Testis (tissue), 2 donors: ENCODE measurements at regions not wholly inside any gene's neighbourhood (a gene's known extent, or its start where the extent isn't known, plus 50 kb on each side); places are given as distances from the start of the nearest gene placed in this dataset.

Source experiments
- DNase-seq: peaks from one replicate; pipeline ENCODE4 v3.0.0-alpha.2; 2019
- H3K27ac ChIP-seq, 2 donors: fragments of 200-600 bp; sonication (generic); one replicate each; pipeline ENCODE4 v1.5.1; 2019
- H3K27me3 ChIP-seq: fragments of 200-600 bp; sonication (generic); one replicate; pipeline ENCODE4 v1.5.1; 2019
- H3K36me3 ChIP-seq: fragments of 200-600 bp; sonication (generic); one replicate; pipeline ENCODE4 v1.5.1; 2017; ENCODE audit warnings: low read depth; ENCODE audit errors: missing control alignments
- H3K4me1 ChIP-seq: fragments of 200-600 bp; sonication (generic); one replicate; pipeline ENCODE4 v1.5.1; 2019
- H3K4me3 ChIP-seq, 2 donors: fragments of 200-600 bp; sonication (generic); one replicate each; pipeline ENCODE4 v1.5.1; 2017 to 2019
- H3K9me3 ChIP-seq: fragments of 200-600 bp; sonication (generic); one replicate; pipeline ENCODE4 v1.5.1; 2017
- CTCF ChIP-seq, 3 experiments: fragments of 450-650 bp in 2 of 3; fragments of 200-600 bp in 1 of 3; sonication (generic) in 1 of 3; IDR thresholded peaks; one replicate each; pipeline ENCODE4 v1.5.1; 2016 to 2019; ENCODE audit warnings: antibody characterized with exemption in 3 of 3, mild to moderate bottlenecking in 2 of 3, moderate library complexity in 1 of 3
- POLR2A ChIP-seq: fragments of 450-650 bp; IDR thresholded peaks from one replicate; pipeline ENCODE4 v1.6.1; 2017; ENCODE audit warnings: antibody characterized with exemption, mild to moderate bottlenecking, moderate library complexity
- WGBS, 2 donors: methylation state at CpG; one replicate each; pipeline ENCODE4 v1.1.5; 2018; 5-methylcytosine and 5-hydroxymethylcytosine counted together
- intact Hi-C: fragments of 100-400 bp; cut with DNase I; formaldehyde crosslinking; loops from one replicate; pipeline ENCODE4 v1.15.1; 2023; ENCODE audit warnings: low total_unique reads

DNA sequence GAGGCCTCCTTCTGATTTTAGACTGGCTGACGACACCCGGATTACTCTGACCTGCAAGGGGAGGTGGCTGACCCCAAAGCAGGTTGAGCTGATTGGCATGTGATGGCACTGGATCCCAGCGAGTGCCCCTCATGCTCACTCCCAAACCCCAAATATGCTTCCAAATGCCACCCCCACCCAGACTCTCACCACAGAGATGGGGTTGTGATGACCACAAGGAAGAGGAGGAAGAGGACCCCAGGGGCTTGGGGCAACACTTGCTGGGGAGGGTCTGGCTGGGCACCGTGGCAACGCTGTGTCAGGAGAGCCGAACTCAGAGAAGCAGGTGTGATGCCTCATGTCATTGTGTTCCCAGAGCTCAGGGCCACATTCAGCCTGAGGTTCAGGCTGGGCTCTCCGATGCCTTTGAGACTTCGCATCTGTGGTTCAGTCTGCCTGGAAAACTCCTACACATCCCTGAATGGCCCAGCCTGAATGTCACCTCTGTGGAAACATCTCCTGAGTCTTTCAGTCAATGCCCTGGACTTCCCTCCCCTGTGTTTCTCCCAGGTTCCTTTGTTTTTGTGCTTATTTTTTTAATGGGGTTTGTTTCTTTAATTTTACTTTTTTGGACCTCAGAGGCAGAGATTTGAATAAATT lies 169.1 kb upstream of the PMEPA1 start:
- no peaks in the 10 kb centered on the region for H3K27me3 ChIP-seq
- no peak overlapping the region for H3K27ac ChIP-seq
- H3K4me1 ChIP-seq = no peaks in the 10 kb centered on the region
- 90 to 91% methylated on average over 7 to 8 of the region's 8 CpGs for WGBS, 2 donors
- no peak overlapping the region for H3K4me3 ChIP-seq
- no peaks in the 10 kb centered on the region for H3K9me3 ChIP-seq
- DNase-seq = no peak
- H3K36me3 ChIP-seq = no peaks in the 10 kb centered on the region
- TF ChIP-seq POLR2A = no peak
- TF ChIP-seq CTCF (IDR thresholded peaks at IDR 0.05) = no peak
- intact Hi-C loops = no loop called here

DNA sequence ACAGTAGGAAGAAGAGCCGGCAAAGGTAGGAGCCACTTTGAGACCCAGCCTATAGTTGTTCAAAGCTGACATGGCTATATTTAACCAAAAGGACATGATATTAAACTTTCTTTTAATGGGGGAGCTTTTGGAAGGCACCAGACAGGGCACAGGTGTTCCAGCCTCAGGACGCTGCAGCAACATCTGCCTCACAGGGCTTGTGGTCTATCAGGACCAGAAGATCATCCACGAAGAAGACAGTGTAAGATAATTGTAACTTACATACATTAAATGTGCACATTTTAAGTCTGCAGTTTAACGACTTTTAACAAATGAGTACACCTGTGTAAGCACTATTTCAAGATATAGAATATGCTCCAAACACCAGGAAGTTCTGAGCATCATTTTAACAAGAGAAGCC lies 168.2 kb upstream of the PMEPA1 start:
- TF ChIP-seq POLR2A (no peak), CTCF (IDR thresholded peaks at IDR 0.05) (no peak)
- 88 to 89% methylated on average over 4 of the region's 4 CpGs for WGBS, 2 donors
- no peak for DNase-seq
- intact Hi-C loops = no loop called here
- no peaks in the 10 kb centered on the region for H3K36me3 ChIP-seq
- no peak overlapping the region for H3K4me3 ChIP-seq
- no peak overlapping the region for H3K27ac ChIP-seq
- H3K9me3 ChIP-seq = no peaks in the 10 kb centered on the region
- no peaks in the 10 kb centered on the region for H3K4me1 ChIP-seq
- no peaks in the 10 kb centered on the region for H3K27me3 ChIP-seq

DNA sequence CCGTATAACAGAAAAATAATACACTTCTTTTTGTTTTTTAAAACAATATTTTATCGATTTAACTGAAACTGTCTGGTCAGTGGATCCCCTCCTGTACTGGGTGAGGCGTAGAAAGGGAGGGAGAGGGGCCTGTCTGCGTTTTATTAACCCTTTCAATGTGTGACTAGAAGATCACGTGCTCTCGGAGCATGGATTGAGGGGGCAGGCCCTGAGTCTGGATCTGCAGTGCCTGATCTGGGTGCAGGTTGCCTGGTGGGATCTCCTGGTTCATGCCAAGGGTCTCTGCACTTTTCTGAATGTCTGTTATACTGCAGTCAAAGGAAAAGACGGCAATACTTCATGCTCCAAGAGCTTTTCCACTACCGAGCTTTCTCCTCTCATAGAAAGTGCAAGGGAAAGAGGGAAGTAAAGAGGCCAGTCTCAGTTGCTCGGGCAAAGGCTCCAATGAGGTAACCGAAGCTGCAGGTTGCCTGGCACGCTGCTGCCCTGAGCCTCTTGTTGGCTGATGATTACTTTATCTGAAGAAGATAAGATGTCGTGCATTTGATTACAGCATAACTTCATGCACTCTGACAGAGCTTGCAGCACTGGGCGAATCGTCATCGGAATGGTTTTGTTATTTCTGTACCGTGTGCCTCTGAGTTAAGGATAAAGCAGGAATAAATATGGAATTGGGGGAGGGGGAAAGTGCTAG lies 167.5 kb upstream of the PMEPA1 start:
- H3K4me1 ChIP-seq = no peaks in the 10 kb centered on the region
- TF ChIP-seq CTCF (IDR thresholded peaks at IDR 0.05) (no peak), POLR2A (no peak)
- no peak overlapping the region for H3K27ac ChIP-seq
- no peak for DNase-seq
- 75 to 79% methylated on average over 16 of the region's 16 CpGs for WGBS, 2 donors
- intact Hi-C loops = no loop called here
- H3K36me3 ChIP-seq = no peaks in the 10 kb centered on the region
- no peaks in the 10 kb centered on the region for H3K27me3 ChIP-seq
- no peaks in the 10 kb centered on the region for H3K9me3 ChIP-seq
- H3K4me3 ChIP-seq = no peak overlapping the region

GRCh38 chr20:57876163-57876562 lies 166.3 kb upstream of the PMEPA1 start:
- intact Hi-C loops = no loop called here
- H3K36me3 ChIP-seq = no peaks in the 10 kb centered on the region
- H3K4me1 ChIP-seq = no peaks in the 10 kb centered on the region
- no peak overlapping the region for H3K27ac ChIP-seq
- DNase-seq = no peak
- WGBS, 2 donors = 90 to 96% methylated on average over 4 of the region's 4 CpGs
- TF ChIP-seq CTCF (IDR thresholded peaks at IDR 0.05) (no peak), POLR2A (no peak)
- no peaks in the 10 kb centered on the region for H3K9me3 ChIP-seq
- no peak overlapping the region for H3K4me3 ChIP-seq
- no peaks in the 10 kb centered on the region for H3K27me3 ChIP-seq

- no peak overlapping the region for H3K27ac ChIP-seq
Observed at GRCh38 chr20:57874141-57874540, 164.3 kb upstream of the PMEPA1 start.

More at GRCh38 chr20:57874141-57874540, 164.3 kb upstream of the PMEPA1 start:
- intact Hi-C loops = no loop called here
- Histone ChIP-seq H3K4me3 (no peak overlapping the region), H3K9me3 (no peaks in the 10 kb centered on the region), H3K4me1 (no peaks in the 10 kb centered on the region), H3K27me3 (no peaks in the 10 kb centered on the region), H3K36me3 (no peaks in the 10 kb centered on the region)
- no peak for TF ChIP-seq POLR2A
- no peak for TF ChIP-seq CTCF (IDR thresholded peaks at IDR 0.05)
- WGBS, 2 donors = 98 to 99% methylated on average over 7 of the region's 7 CpGs
- no peak for DNase-seq
